ENCODE measurements at regions not wholly inside any gene's neighbourhood (a gene's known extent, or its start where the extent isn't known, plus 50 kb on each side); places are given as distances from the start of the nearest gene placed in this dataset.

DNA sequence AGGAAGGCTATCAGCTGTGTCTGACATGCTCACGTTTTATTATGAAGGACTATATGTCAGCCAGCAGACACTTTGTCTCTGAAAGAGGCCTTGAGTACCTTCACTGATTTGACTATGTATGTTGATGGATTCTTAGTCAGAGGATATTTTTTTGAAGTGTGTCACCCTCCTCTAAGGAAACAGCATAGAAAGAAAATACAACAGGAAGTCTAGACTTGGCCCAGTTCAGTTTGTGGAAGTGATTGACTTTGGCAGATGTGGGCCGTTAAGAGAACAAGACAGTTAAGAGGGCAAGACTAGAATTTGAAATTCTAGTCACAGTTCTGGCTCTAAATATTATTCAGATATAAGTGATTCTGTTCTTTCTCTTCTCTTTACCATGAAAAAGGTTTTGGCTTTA, 471.5 kb downstream of the CDH8 start:
- intact Hi-C loops (cut with micrococcal nuclease): no loop called here
- DNase-seq: no peak
- no peak for ATAC-seq (ENCODE audit: low read depth)
- Mint-ChIP-seq H3K9me3 (peaks cover 7% of the 10 kb centered on the region), H3K4me3 (no peak overlapping the region), H3K4me1 (no peaks in the 10 kb centered on the region), H3K36me3 (ENCODE audit: low read depth) (no peaks in the 10 kb centered on the region), H3K27ac (no peak overlapping the region), H3K27me3 (no peaks in the 10 kb centered on the region)
- CTCF ChIA-PET: no interaction called here
- TF ChIP-seq, protein P1, sequence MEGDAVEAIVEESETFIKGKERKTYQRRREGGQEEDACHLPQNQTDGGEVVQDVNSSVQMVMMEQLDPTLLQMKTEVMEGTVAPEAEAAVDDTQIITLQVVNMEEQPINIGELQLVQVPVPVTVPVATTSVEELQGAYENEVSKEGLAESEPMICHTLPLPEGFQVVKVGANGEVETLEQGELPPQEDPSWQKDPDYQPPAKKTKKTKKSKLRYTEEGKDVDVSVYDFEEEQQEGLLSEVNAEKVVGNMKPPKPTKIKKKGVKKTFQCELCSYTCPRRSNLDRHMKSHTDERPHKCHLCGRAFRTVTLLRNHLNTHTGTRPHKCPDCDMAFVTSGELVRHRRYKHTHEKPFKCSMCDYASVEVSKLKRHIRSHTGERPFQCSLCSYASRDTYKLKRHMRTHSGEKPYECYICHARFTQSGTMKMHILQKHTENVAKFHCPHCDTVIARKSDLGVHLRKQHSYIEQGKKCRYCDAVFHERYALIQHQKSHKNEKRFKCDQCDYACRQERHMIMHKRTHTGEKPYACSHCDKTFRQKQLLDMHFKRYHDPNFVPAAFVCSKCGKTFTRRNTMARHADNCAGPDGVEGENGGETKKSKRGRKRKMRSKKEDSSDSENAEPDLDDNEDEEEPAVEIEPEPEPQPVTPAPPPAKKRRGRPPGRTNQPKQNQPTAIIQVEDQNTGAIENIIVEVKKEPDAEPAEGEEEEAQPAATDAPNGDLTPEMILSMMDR (IDR thresholded peaks at IDR 0.05): no peak
- POLR2A ChIA-PET: no interaction called here

DNA sequence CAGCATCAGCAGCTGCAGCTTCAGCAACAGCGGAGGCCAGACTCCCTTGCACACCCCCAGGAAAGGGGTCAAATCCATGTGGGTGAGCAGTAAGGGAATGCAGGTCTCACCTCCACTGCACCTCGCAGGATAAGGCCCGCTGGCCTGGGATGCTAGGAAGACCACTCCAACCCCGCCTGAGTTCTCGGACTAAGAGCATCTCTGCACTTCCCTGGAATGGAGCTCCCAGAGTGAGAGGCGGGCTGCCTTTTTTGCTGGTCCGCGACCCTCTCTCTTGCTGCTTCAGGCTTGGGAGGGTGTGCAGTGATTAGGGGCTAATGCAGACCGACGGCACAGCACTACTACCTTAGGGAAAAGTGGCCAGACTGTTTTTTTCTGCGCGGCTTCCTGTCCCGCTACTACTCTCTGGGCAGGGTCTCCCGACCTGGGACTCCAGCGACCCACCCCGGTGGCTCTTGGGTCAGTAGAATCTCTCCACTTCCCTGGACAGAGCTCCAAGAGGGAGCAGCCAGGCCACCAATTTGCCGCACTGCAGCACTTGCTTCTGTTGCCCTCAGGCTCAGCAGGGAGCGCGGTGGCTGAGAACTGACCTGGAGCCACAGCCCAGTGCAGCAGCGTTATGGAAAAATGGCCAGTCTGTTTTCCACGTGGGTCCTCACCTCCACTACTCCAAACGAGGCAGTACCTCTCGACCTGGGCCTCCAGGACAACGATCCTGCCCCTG, 480.4 kb downstream of the CDH8 start:
- H3K9me3 Mint-ChIP-seq: peaks cover 12% of the 10 kb centered on the region
- CTCF ChIA-PET: no interaction called here
- TF ChIP-seq, protein P1 (IDR thresholded peaks at IDR 0.05): no peak
- H3K27ac Mint-ChIP-seq: no peak overlapping the region
- ATAC-seq (ENCODE audit: low read depth) (no peak), DNase-seq (no peak)
- intact Hi-C loops (cut with micrococcal nuclease): no loop called here
- POLR2A ChIA-PET: no interaction called here
- no peaks in the 10 kb centered on the region for H3K36me3 Mint-ChIP-seq (ENCODE audit: low read depth)
- H3K4me3 Mint-ChIP-seq: no peak overlapping the region
- no peaks in the 10 kb centered on the region for H3K27me3 Mint-ChIP-seq
- H3K4me1 Mint-ChIP-seq: no peaks in the 10 kb centered on the region

DNA sequence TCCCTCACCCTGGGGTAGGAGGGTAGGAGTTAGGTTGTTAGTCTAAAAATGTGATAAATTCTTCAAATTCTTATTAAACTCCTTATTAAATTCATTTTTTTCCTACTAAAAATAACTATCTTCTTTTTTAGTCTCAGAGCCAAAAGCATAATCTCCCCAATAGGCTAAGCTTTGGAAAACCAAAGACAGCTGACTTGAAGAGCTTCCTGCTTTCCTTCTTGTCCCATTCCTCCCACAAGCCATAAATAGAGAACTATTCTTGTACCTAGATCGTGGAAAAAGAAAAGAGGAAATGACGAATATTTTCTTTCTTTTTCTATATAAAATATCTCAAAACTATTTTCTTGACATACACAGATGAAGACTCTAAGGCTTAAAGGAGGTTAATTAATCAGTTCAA, 486.9 kb downstream of the CDH8 start:
- POLR2A ChIA-PET: no interaction called here
- intact Hi-C loops (cut with micrococcal nuclease): no loop called here
- Mint-ChIP-seq H3K27ac (no peak overlapping the region), H3K4me3 (no peak overlapping the region), H3K4me1 (no peaks in the 10 kb centered on the region), H3K9me3 (peaks cover 9% of the 10 kb centered on the region), H3K36me3 (ENCODE audit: low read depth) (no peaks in the 10 kb centered on the region), H3K27me3 (no peaks in the 10 kb centered on the region)
- no peak for DNase-seq
- CTCF ChIA-PET: no interaction called here
- no peak for ATAC-seq (ENCODE audit: low read depth)
- TF ChIP-seq, protein P1 (IDR thresholded peaks at IDR 0.05): no peak

DNA sequence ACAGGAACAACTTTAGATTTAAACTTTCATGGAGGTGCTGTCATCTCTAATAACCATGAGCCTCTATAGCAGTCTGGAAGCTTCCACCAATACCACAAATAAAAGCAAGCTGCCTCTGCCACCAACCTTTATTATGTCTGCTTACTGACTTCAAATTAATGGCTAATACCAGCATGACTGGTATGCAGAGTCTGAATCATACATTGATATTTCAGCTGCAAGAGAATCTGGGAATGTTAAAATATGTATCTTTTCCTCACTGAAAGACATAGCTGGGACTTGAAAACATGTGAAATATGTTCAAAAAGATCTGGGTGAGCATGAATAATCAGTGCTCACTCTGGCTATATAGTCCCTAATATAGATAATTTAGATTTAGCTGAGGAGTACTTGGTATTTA, 488.6 kb downstream of the CDH8 start:
- ChIA-PET POLR2A (no interaction called here), CTCF (no interaction called here)
- TF ChIP-seq, protein P1 (IDR thresholded peaks at IDR 0.05): no peak
- no peaks in the 10 kb centered on the region for H3K27me3 Mint-ChIP-seq
- intact Hi-C loops (cut with micrococcal nuclease): no loop called here
- H3K27ac Mint-ChIP-seq: no peak overlapping the region
- no peak overlapping the region for H3K4me3 Mint-ChIP-seq
- H3K36me3 Mint-ChIP-seq (ENCODE audit: low read depth): no peaks in the 10 kb centered on the region
- H3K9me3 Mint-ChIP-seq: peaks cover 4% of the 10 kb centered on the region
- DNase-seq (no peak), ATAC-seq (ENCODE audit: low read depth) (no peak)
- no peaks in the 10 kb centered on the region for H3K4me1 Mint-ChIP-seq

DNA sequence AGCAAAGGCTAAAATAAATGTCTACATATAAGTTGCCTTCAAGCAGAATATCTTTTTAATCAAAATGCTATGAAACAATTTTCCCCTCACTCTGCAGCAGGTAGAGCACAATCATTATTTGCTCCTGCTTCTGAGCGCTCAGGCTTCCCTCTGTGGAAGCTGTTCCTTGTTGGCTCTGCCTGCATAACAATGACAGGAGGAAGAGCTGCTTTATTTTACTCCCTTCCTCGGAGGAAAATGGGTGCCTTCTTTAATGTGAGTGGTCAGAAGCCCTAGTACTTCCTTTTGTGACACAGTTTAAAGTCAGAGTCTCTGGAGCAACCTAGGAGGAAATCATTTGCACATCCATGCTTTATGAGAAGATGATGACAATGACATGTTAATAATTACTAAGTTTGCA, 492.1 kb downstream of the CDH8 start:
- no peaks in the 10 kb centered on the region for H3K27me3 Mint-ChIP-seq
- intact Hi-C loops (cut with micrococcal nuclease): no loop called here
- ChIA-PET POLR2A (no interaction called here), CTCF (no interaction called here)
- H3K4me1 Mint-ChIP-seq: no peaks in the 10 kb centered on the region
- no peaks in the 10 kb centered on the region for H3K36me3 Mint-ChIP-seq (ENCODE audit: low read depth)
- H3K9me3 Mint-ChIP-seq: peaks cover 9% of the 10 kb centered on the region
- no peak overlapping the region for H3K27ac Mint-ChIP-seq
- no peak overlapping the region for H3K4me3 Mint-ChIP-seq
- DNase-seq (no peak), ATAC-seq (ENCODE audit: low read depth) (no peak)
- TF ChIP-seq, protein P1 (IDR thresholded peaks at IDR 0.05): no peak
